D721Med (cell line): ENCODE measurements at regions not wholly inside any gene's neighbourhood (a gene's known extent, or its start where the extent isn't known, plus 50 kb on each side); places are given as distances from the start of the nearest gene placed in this dataset.

Experiments used
- DNase-seq: peaks from one replicate; pipeline ENCODE4 v3.0.0; 2011; ENCODE audit warnings: low spot score; ENCODE audit not compliant: insufficient read length
- FAIRE-seq: peaks from 2 replicates; lab custom pipeline; 2011; peaks lifted over from hg19 to GRCh38; lab: Jason Lieb, UNC
- CTCF ChIP-seq: IDR thresholded peaks from 2 replicates; pipeline ENCODE4 v1.5.1; 2012; ENCODE audit warnings: mild to moderate bottlenecking, control low read depth; ENCODE audit not compliant: insufficient read depth; ENCODE audit errors: missing control alignments

DNA sequence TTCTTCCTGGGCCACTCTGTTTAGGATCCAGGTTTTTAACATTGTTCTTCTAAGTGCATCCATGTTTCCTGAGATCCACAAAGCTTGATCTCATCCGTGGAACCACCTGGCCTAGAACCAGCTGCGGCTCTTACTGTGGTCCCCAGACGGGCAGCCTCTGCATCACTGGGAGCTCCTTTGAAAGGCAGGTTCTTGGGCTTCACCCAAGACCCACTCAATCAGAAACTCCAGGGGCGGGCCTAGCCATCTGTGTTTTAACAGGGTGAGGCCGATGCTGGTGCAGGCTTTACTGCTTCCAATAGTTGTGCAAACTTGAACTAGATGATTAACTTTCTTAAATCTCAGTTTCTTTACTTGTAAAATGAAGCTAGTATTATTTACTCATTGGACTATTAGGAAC is 605.7 kb downstream of the FGF9 start:
- no peak for TF ChIP-seq CTCF
- FAIRE-seq (no peak), DNase-seq (no peak)

GRCh38 chr13:22278336-22278929 is 607.6 kb downstream of the FGF9 start:
- FAIRE-seq (no peak), DNase-seq (no peak)
- TF ChIP-seq CTCF, result no peak

DNA sequence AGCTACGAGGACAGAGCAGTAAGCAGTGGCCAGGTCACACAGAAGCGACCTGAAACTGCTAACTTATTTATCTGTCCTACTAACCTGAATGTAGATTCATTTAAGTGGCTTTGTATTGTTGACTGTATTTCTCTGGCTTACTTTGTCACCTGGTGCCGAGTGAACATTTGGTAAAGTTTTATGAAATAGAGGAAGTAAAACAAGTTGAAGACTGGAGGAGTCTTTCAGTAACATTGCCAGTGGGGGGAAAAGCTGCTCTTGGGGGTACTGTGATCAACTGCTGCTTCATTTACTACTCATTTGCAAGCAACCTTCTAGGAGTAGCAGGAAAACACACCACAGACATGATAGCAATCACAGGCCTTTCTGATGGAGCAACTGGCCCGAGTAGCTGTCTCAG is 615.0 kb downstream of the FGF9 start:
- no peak for TF ChIP-seq CTCF
- FAIRE-seq (no peak), DNase-seq (no peak)

GRCh38 chr13:22286338-22286737 is 615.5 kb downstream of the FGF9 start:
- TF ChIP-seq CTCF, result no peak
- no peak for FAIRE-seq
- no peak for DNase-seq

DNA sequence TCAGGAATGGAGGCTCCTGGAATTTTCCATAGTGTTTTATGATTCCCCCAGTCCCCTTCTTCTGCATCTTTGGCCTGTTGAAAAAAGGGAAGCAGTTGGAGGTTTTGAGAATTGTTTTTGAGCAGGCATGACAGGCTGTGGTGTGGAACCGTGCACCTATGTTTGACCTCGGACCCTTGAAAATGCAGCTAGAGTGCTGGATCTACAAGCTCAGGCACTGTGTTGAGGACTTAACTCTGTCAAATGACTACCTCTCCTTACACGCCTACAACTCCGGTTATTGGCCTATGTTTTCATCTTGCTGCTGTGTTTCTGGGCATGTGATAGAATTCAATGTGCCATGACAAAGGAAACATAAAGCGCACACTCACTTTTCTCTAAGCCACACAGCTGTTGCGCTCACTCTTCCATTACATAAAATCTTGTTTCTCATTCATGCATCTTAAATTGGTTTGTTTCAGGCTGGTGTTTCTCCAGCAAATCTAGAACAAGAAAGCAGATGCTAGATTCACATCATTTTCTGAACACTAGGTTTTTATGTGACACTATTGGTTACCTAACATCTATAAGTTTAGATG is 616.6 kb downstream of the FGF9 start:
- FAIRE-seq, result no peak
- TF ChIP-seq CTCF, result no peak
- DNase-seq, result no peak

DNA sequence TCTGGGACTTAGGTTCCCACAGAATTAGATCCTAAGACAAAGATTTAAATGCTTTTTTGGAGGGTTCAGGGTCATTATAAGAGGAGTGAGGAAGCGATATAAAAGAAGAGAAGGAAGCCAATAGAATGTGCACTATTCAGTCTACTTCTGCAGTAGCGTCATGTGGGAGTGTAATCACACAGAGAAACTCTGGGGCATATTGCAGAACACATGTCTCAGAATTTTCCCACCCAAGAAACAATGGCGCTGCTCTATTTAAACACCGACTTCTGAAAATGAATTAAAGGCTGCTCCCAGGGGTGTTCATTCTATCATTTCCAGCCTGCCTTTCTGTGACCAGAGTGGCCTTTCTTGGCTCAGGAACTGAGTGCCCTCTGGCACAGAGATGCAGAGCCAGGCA is 617.6 kb downstream of the FGF9 start:
- no peak for FAIRE-seq
- no peak for TF ChIP-seq CTCF
- no peak for DNase-seq

DNA sequence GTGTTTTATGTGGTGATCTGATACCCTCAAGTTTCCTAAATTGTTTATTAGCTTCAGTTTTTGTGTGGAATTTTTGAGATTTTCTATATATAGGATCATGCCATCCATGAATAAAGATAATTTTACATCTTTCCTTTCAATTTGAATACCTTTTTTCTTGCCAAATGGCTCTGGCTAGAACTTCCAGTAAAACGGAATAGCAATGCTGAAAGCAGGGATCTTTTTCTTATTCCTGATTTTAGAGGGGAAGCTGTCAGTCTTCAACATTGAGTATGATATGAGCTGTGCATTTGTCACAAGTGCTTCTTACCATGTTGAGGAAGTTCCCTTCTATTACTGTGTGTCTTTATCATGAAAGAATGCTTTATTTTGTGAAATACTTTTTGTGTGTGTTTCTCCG is 618.8 kb downstream of the FGF9 start:
- DNase-seq (no peak), FAIRE-seq (no peak)
- TF ChIP-seq CTCF, result no peak
